NCI-H2171 (cell line): ENCODE measurements at regions not wholly inside any gene's neighbourhood (a gene's known extent, or its start where the extent isn't known, plus 50 kb on each side); places are given as distances from the start of the nearest gene placed in this dataset.

Experiments used
- DNase-seq: peaks from one replicate; lab custom pipeline; 2025; lab: John Stamatoyannopoulos, UW

DNA sequence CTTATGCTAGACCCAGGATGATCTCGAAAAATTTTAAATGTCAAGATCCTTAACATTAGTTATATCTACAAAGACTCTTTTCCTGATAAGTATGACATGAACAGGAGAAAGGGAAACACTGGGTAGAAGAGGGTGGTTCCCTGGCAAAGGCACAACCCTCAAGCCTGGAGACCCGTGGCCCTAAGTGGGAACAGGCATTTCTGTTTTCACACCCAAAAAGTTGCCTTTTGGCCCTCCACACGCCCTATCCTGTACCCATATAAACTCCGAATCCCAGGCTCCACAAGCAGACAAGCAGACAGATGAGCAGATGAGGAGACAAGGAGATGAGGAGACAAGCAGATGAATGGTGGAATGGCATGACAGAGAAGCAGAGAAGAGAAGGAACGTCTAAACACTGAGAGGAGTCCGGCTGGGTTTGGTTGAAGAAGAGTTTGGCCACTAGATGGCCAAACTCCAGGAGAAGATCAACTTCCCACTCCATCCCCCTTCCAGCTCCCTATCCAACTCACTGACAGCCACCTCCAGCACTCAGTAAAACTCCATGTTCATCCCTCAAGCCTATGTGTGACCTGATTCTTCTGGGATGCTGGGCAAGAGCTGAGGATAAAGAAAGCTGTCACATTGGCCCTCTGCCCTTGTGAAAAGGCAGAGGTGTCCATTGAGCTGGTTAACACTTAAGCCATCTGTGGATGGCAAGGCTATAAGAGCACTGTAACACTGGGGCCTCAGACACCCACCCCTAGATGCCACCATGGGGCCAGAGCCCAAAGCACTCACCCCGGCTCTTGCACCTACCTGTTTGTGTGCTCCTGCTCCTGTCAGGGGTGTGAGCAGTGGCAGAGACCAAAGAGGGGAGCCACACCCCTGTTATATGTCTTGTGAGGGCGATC is 139.6 kb upstream of the FAM20A start:
- no peak for DNase-seq

DNA sequence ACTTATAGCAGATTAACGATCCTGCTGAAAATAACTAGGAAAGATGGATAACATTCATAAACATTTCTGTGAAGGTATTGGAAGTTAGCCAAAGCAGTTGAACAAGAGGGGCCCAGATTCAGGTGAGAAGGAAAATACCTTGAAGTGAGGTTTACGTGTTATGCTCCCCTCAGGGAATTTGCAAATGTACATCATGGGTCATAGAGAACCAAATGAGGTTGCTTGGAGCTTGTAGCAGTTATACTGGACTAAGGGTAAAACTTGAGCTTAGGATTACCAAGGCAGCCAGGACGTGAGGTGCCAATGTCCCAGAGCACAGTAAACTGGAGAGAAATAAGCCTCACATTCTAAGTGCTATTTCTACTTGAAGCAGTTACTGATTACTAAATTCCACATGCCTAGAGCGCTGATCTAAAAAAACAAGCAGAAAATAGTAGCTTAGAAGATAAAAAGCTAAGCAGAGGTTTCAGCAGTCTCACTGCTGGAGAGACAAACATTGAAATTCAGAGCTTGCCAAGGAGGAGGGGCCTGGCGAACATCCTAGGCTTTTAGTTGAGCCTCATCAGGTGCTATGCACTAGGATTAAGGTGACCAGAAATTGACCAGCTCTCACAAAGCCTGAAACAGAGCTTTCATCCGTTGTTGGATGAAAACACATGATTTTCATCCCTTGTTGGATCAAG is 136.7 kb upstream of the FAM20A start:
- DNase-seq = no peak

DNA sequence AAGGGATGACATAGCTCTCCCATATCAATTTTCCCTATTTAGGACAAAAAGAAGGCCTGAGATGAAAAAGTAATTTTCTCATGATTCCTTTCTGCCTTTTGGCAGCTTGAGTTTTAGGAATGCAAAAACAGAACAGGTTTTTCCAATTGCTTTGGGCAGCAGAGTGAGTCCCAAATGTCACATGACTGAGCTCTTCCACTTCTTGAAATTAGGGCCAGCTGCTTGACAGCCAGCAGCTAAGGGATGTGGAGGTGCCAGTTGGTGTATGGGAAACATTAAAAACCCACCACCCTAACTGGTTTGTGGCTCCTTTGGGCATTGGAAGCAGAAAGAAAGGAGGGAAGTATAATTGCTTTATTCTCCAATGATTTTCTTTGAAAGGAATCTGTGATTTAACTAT is 133.8 kb upstream of the FAM20A start:
- no peak for DNase-seq

DNA sequence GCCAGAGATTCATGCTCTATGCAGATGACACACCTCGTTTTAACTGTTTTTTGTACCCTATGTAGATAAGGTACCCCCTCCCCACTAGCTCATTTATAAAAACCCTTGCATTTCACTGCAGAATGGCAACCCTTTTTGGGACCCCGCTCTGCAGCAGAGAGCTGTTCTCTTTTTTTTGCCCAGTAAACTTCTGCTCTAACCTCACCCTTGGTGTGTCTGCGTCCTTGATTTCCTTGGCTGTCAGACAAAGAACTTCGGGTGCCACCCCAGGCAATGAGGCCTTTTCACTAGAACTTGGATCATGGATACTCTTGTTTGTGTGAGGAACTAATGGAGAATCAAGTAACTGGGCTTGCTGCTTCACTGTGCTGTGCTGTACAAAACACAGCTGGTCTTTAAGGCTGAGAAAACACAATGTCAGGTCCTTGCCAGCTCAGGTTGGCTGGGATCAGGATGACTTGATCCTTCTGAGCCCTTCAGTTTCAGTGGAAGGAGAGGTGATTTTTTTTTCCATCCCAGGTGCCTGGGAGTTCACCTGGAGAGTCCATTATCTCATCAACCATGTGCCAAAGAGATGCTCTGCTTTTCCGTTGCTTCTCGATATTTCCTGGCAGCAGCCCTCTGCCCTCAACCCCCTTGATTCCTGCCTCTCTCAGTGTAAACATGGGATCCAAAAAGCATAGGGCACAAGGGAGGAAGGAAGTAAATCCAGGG is 133.2 kb upstream of the FAM20A start:
- DNase-seq = no peak

DNA sequence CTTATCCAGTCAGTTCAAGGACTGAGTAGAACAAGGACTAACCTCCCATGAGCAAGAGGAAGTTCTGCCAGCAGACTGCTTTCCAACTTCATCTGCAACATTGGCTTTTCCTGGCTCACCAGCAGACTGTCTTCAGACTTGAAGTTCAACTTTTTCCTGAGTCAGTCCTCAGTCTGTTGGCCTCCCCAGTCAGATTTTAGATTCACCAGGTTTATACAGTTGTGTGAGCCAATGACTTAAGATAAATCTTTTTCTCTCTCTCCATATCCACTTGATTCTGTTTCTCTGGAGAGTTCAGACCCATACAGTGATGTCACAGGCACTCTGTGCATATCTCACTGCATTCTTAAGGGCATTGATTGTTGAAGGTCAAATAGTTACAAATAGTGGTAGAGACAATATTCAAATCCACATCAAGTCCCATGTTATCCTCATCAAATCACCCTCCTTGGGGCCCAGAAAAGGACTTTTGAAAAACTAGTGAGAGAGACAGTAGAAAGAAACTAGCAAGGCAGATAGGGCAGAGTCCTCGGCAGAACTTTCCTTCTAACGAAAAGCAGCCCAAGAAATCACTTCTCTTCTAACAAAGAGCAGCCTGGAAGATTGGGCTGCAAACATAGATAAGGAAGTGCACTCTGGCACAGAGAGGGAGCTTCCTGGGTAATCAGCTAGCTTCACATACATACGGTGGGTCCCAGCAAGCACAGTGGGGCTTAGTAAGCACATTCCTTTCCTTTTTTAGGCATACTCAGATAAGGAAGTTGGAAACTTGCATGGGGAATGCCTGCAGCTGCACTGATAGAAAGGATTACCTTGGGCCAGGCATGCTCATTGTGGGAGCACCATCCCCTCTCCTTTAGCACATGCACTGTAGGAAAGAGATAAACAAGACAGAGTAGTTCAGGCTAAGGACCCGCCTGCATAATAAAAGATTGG is 132.3 kb upstream of the FAM20A start:
- DNase-seq = no peak

DNA sequence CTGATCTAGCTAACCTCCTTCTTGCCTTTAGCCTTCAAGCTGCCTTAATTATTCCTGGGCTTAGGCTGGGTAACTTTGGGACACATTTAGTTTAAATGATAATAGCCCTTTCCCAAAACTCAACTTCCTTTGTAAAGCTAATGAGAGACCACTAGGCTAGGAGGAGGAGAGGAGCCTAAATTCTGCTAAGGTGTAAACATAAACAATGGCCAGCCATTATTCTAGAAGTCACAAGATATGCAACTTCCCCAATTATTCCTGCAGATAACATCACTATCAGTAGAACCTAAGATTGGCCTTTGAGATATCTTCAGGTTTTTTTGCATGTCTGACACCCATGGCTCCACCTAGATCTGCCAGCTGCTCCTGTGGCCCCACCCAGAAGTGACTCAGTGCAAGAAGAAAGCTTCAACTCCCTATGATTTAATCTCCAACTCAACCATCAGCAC is 131.2 kb upstream of the FAM20A start:
- DNase-seq = no peak

DNA sequence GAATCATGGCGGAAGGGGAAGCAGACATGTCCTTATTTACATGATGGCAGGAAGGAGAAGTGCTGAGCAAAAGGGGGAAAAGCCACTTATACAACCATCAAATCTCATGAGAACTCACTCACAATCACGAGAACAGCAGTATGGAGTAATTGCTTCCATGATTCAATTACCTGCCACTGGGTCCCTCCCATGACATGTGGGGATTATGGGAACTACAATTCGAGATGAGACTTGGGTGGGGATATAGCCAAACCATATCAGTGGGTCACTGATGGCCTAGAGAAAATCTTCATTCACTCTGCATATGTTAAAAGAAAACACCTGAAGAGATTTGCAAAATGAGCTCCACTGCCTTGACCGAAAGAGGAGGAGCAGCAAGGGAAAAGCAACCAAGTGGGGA is 130.3 kb upstream of the FAM20A start:
- no peak for DNase-seq

DNA sequence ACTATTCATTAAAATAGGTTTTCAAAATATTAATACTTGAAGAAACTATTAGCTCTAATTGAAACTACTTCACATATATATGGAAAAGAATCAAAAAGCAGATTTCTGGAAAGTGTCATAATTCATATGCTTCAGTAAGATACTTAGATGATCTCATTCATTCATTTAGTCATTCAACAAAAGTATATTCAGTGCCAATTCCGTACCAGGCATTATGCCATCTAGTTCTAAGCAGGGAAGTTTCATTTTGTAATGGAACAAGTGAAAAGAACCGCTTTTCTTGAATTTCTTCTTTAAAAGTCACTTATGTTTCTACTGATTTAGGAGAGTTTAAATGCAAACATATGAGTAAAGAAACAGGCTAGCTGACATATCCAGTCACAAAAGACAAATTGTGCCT is 118.3 kb upstream of the FAM20A start:
- no peak for DNase-seq

DNA sequence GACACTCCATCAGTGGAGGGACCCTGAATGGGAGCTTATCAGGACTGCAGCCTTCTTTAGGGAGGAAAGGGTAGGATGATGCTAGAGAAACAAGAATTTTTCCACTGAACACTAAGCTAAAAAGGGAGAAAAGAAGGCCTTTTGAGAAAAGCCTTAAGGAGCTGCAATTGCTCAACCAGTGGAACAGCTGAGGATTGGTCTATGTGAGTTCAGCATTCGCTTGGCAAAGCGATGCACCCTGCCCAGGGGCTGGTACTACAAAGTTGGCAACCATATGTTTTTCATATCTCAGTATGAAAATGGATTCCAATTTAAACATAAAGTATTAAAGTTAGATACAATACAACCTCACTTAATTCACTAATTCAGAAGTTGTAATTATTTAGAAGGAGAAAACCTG is 117.8 kb upstream of the FAM20A start:
- DNase-seq = no peak

DNA sequence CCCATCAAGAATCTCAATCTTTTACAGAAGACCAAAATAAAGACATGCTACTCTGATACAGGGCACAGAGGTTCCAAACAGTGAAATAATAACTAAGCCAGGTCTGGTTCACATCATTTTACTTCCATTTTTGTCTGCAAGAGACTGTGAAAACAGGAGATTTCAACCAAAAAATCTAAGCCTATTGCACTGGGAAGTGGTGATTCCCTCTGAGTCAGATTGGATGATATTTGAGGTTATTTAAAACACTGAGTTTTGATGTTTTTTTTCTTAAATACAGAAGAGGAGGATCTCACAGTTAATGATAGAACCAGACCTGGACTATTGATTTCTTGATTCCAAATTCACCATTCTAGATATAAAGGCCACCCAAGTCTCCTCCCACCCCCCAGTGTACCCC is 117.3 kb upstream of the FAM20A start:
- no peak for DNase-seq

DNA sequence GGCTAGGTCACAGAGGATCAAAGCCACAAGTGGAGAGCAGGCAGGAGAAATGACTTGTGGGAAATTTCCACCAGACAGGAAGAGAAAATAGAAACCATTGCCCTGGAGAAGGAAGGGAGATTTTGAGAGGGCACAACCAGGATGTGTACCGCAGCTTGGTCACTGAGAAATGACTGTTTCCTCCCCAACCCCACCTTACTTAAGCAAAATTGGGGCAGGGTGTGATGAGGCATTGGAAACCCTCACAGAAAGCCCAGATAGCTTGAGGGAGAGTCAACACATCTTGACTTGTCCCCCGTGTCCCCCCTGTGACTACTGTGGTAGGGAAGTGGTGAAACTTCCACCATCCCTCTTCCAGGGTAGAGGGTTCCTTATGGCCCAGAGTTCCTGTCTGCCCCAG is 113.5 kb upstream of the FAM20A start:
- DNase-seq = no peak

DNA sequence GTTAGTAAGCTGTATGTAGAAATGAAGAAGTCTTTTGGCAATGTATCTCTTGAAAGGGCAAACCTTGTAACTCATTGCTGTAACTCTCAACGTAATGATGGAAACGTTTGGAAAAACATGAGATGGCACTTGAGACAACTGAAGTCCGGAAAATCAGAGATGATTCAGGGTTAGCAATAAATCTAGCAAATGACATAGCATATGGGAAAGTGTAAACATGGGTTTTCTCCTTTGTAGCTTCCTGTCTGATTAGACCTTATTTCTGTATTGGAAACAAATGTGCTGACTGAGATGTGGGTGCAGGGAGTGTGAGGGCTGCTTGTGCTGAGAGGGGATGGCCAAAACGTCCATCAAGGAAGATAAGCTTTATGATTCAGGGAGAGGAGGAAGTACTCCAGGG is 110.7 kb upstream of the FAM20A start:
- no peak for DNase-seq

DNA sequence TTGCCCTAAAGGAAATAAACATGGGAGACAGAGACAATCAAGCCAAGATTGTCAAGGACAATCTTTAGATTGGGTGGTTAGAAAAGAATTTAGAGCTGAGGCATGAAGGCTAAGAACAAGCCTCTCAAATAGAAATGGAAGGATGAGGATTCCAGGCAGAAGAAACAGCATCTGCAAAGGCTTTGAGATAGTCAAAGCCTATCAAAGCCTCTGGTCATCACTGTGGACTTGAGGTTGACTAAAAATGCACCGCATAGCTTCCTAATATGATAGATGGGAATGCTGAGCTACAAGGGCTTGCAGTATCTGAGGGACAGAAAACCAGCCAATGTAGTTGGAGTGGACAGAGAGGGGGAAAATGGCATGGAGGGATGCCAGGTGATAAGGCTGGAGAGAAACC is 109.8 kb upstream of the FAM20A start:
- DNase-seq = no peak

DNA sequence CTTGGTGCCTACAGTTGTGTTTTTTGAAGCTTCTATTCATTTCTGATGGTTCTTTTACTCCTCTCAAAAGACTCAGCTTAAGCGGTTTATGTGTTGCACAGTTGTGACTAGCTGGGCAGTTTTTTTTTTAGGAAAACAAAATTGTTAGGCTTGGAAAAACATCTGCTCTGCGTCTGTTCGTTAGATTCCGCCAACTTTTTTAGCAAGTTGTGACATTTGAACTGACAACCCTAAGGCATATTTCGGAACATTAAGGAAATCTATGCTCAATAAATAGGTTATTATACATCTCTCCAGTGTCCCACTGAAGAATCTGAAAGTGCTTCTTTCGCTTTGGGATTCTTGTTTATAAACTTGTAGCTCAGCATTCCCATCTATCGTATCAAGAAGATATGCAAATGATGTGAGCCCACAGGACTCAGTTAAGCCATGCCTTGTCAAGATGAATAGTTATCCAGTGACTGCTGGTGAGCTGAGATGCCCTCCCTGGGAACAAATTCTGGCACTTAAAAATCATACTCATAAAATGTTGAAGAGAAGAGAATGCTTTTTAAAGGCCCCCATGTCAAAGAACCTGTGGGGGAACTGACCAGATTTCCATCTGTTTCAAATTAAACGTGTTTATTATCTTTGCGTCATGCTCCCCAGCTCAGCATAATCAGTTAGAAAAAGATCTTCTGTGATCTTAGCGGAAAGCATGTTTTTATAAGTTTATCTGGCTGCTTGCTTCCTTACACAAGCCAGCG is 109.0 kb upstream of the FAM20A start:
- no peak for DNase-seq

DNA sequence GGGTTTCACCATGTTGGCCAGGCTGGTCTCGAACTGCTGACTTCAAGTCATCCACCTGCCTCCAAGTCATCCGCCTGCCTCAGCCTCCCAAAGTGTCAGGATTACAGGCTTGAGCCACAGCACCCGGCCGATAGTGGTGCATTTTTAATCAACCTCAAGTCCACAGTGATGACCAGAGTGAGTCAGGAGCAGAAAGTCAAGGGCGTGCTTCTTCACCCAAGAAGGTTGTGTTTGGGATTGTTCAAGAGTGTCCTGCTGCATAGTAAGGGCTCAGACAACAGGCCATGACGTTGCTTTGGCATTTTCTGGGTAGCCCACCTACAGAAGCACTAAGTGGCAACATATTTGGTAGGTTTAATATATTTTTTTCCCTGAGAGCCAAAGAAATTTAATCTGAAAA is 108.3 kb upstream of the FAM20A start:
- DNase-seq = no peak

DNA sequence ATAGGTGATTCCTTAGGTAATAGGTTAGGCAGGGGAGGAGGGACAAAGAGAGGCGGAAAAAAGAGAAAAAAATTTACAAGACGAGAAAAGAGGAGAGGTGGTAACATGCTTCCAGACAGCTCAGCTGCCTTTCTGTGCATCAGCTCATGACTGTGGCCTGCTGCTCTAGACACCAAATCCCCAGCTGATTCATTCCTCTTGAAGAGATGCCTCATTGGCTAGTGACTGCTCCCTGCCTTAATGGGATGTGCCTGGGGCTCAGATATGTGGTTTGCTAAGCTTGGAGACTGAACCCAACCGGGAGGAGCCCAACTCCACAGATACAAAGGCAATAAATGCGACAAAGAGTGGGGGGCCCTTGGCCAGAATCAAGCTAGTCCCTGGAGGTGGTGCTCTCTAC is 105.9 kb upstream of the FAM20A start:
- DNase-seq = no peak

DNA sequence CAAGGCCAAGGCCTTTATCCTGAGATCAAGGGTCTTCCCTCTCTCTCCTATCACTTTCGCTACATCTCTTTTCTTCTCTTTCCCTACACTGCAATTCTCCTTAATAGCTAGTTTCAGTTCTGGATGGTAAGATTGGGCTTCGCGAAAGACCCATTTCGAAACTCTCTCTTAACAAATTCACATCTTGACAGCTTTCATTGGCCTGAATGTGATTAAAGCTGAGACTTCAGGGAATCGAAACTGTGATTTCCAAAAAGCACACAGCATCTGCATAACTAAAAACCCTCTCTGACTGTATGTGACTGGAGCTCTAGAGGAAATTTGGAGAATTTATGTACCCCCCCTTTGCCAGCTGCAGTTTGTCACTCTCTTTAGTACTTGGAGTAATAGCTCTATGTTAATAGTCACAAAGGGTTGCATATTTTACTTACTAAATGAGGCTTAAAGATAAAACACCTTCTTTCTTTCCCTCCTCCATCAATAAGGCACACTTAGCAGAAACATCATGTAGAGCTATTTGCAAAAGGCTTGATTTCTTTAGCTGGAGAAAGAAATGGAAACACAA is 105.3 kb upstream of the FAM20A start:
- DNase-seq = no peak

DNA sequence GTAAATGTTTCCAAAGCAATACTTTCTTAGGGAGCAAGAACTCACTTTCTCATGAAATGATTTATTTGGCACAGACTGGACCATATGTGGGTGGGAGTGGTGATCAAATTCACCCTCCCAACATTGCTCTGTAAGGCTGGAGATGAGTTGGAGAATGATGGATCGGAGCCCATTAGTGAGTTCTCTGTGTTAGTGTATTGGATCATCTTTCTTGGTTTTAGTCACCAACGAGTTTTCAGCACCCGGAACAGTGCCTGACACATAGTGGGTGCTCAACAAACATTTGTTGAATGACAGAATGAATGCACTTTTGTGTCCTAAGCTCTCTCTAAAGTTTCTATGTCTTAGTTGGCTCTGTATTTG is 104.5 kb upstream of the FAM20A start:
- no peak for DNase-seq

DNA sequence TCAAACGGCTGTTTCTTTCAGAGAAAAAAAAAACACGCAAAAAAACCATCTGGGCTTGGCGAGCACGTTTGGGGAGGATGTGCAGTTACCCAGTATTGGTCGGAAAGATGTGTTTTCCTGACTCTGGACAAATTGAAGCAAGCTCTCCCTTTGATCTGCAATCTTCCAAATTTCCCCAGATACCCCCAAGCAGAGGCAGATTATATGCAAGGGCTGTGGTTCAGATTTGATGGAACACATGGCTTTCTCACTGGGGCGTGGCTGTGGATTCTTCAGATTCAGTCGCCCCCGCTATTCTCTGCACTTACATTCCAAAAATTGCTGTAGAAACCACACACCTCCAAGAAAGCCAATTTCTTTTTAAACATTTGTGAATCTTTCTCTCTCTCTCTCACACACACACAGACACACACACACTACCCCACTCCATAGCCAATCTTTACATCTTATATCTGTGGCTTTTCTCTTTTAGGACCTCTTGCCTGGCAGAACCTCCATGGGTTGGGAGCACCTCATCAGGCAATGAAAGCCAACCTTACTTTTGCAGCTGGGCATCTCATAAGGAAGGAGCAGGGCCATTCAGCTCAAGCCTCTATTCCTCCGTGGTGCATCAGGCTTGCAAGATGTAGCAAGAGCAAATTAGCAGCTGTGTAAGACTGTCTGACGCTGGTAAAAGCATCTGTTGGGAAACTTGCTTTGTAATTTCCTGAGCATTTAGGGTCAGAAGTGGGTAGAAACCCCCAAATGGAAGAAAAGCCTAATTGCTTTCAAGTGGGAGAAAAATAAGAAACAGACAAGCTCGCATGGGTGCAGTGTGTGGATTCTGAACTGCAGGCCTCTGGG is 103.9 kb upstream of the FAM20A start:
- DNase-seq = no peak

DNA sequence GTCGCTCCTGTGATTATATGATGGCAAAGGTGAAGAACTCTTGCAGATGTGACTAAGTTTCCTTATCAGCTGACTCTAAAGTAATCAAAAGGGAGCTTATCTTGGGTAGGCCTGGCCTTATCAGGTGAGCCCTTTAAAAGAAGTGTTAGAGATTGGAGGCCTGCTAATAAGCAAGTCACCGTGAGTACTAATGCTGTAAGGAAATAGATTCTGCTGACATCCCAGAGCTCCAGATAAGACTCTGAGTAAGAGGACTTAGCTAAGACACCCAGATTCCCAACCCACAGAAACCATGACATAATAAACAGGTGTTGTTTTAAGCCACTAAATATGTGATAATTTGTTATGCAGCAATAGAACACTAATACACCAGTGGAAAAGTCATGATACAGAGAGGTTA is 99.9 kb upstream of the FAM20A start:
- DNase-seq = no peak
